ENCODE measurements at regions not wholly inside any gene's neighbourhood (a gene's known extent, or its start where the extent isn't known, plus 50 kb on each side); places are given as distances from the start of the nearest gene placed in this dataset.

- no peak for FAIRE-seq
- no peak for DNase-seq (ENCODE audit: low spot score)
These were observed 107.3 kb upstream of the STARD3NL start for GRCh38 chr7:38070718-38071117.

- DNase-seq (ENCODE audit: low spot score) (no peak), FAIRE-seq (peak; percentile 22)
These were observed 91.2 kb upstream of the STARD3NL start for GRCh38 chr7:38086857-38087256.

- no peak for FAIRE-seq
- DNase-seq (ENCODE audit: low spot score) = no peak
These were observed 75.5 kb upstream of the STARD3NL start for GRCh38 chr7:38102507-38102906.

GRCh38 chr7:38105874-38106483 is 72.1 kb upstream of the STARD3NL start:
- DNase-seq (ENCODE audit: low spot score) = peak; percentile 50
- peak; percentile 78 for FAIRE-seq

GRCh38 chr7:38107486-38107893 is 70.6 kb upstream of the STARD3NL start:
- DNase-seq (ENCODE audit: low spot score) (peak; percentile 59), FAIRE-seq (peak; percentile 65)

- FAIRE-seq (no peak), DNase-seq (ENCODE audit: low spot score) (no peak)
These were observed 66.0 kb upstream of the STARD3NL start for GRCh38 chr7:38112075-38112474.

- FAIRE-seq (no peak), DNase-seq (ENCODE audit: low spot score) (no peak)
These were observed 58.0 kb upstream of the STARD3NL start for GRCh38 chr7:38120076-38120475.

- DNase-seq (ENCODE audit: low spot score) = no peak
- no peak for FAIRE-seq
These were observed 55.5 kb upstream of the STARD3NL start for GRCh38 chr7:38122501-38122900.

GRCh38 chr7:38123494-38123893 is 54.6 kb upstream of the STARD3NL start:
- no peak for DNase-seq (ENCODE audit: low spot score)
- FAIRE-seq = no peak

GRCh38 chr7:38127216-38128207 is 50.5 kb upstream of the STARD3NL start:
- no peak for FAIRE-seq

More at GRCh38 chr7:38127216-38128207, 50.5 kb upstream of the STARD3NL start:
- DNase-seq (ENCODE audit: low spot score) = no peak
